Nephron progenitor cell (in vitro differentiated cells): ENCODE measurements at regions not wholly inside any gene's neighbourhood (a gene's known extent, or its start where the extent isn't known, plus 50 kb on each side); places are given as distances from the start of the nearest gene placed in this dataset.
A peak's percentile ranks its signal among the peaks of the same experiment; 100 is the strongest.

ENCODE experiments used
- DNase-seq: peaks from one replicate; pipeline ENCODE4 v3.0.0; 2021
- H3K27ac Mint-ChIP-seq: 2 replicates; pipeline ENCODE4 v1.8.0; 2021; ENCODE audit warnings: mild to moderate bottlenecking, moderate library complexity, mixed read lengths
- H3K27me3 Mint-ChIP-seq: 2 replicates; pipeline ENCODE4 v1.8.0; 2021; ENCODE audit warnings: mild to moderate bottlenecking, low read depth, mixed read lengths; ENCODE audit not compliant: poor library complexity
- H3K36me3 Mint-ChIP-seq: 2 replicates; pipeline ENCODE4 v1.8.0; 2021; ENCODE audit warnings: low read depth, mixed read lengths
- H3K4me1 Mint-ChIP-seq: 2 replicates; pipeline ENCODE4 v1.8.0; 2021; ENCODE audit warnings: mixed read lengths
- H3K4me3 Mint-ChIP-seq: 2 replicates; pipeline ENCODE4 v1.8.0; 2021; ENCODE audit warnings: mild to moderate bottlenecking, moderate library complexity, mixed read lengths
- H3K9me3 Mint-ChIP-seq: 2 replicates; pipeline ENCODE4 v1.8.0; 2021; ENCODE audit warnings: mild to moderate bottlenecking, moderate library complexity, mixed read lengths
- CTCF ChIP-seq: fragments of 200-600 bp; sonication (generic); IDR thresholded peaks from 2 replicates; pipeline ENCODE4 v1.5.0; 2021; ENCODE audit warnings: antibody characterized with exemption

GRCh38 chr10:88062385-88062784 lies 199.0 kb downstream of the PTEN start:
- no peaks in the 10 kb centered on the region for H3K27me3 Mint-ChIP-seq
- peaks cover 5% of the 10 kb centered on the region for H3K9me3 Mint-ChIP-seq
- peaks cover 27% of the 10 kb centered on the region for H3K4me1 Mint-ChIP-seq
- peaks cover 6% of the 10 kb centered on the region for H3K36me3 Mint-ChIP-seq
- peak overlapping the region; percentile 97 for H3K27ac Mint-ChIP-seq
- no peak for DNase-seq
- TF ChIP-seq CTCF: no peak
- H3K4me3 Mint-ChIP-seq: no peak overlapping the region

- Mint-ChIP-seq H3K4me3 (no peak overlapping the region), H3K4me1 (peaks cover 27% of the 10 kb centered on the region), H3K36me3 (peaks cover 6% of the 10 kb centered on the region), H3K27me3 (no peaks in the 10 kb centered on the region), H3K9me3 (peaks cover 5% of the 10 kb centered on the region), H3K27ac (peak overlapping the region; percentile 97)
- no peak for DNase-seq
- no peak for TF ChIP-seq CTCF
Observed at GRCh38 chr10:88062798-88063472, 199.5 kb downstream of the PTEN start.

GRCh38 chr10:88063861-88064557 lies 200.6 kb downstream of the PTEN start:
- Mint-ChIP-seq H3K4me3 (no peak overlapping the region), H3K36me3 (peaks cover 6% of the 10 kb centered on the region), H3K9me3 (peaks cover 5% of the 10 kb centered on the region), H3K27ac (no peak overlapping the region), H3K4me1 (peaks cover 27% of the 10 kb centered on the region), H3K27me3 (no peaks in the 10 kb centered on the region)
- no peak for TF ChIP-seq CTCF
- DNase-seq: no peak

- H3K4me3 Mint-ChIP-seq: no peak overlapping the region
- H3K9me3 Mint-ChIP-seq: peaks cover 5% of the 10 kb centered on the region
- peaks cover 27% of the 10 kb centered on the region for H3K4me1 Mint-ChIP-seq
- no peaks in the 10 kb centered on the region for H3K27me3 Mint-ChIP-seq
- H3K36me3 Mint-ChIP-seq: peaks cover 6% of the 10 kb centered on the region
- TF ChIP-seq CTCF: no peak
- H3K27ac Mint-ChIP-seq: peak overlapping the region; percentile 65
- DNase-seq: no peak
Observed at GRCh38 chr10:88064608-88065382, 201.4 kb downstream of the PTEN start.

- Mint-ChIP-seq H3K4me1 (peaks cover 33% of the 10 kb centered on the region), H3K36me3 (peaks cover 4% of the 10 kb centered on the region), H3K9me3 (peaks cover 4% of the 10 kb centered on the region), H3K4me3 (no peak overlapping the region), H3K27me3 (no peaks in the 10 kb centered on the region), H3K27ac (peak overlapping the region; percentile 65)
- no peak for DNase-seq
- TF ChIP-seq CTCF: no peak
Observed at GRCh38 chr10:88065383-88066049, 202.1 kb downstream of the PTEN start.
